HEK293 (cell line): ENCODE measurements at regions not wholly inside any gene's neighbourhood (a gene's known extent, or its start where the extent isn't known, plus 50 kb on each side); places are given as distances from the start of the nearest gene placed in this dataset.

Source experiments
- CTCF ChIP-seq: fragments of 450-650 bp; formaldehyde crosslinking; IDR thresholded peaks from 2 replicates; pipeline ENCODE4 v1.5.1; 2016; ENCODE audit warnings: missing biosample characterization, missing genetic modification characterization
- HIC1 ChIP-seq: fragments of 450-650 bp; formaldehyde crosslinking; IDR thresholded peaks from 2 replicates; pipeline ENCODE4 v1.5.1; 2016; ENCODE audit warnings: missing biosample characterization, missing genetic modification characterization
- YY1 ChIP-seq: fragments of 450-650 bp; formaldehyde crosslinking; IDR thresholded peaks from 2 replicates; pipeline ENCODE4 v1.5.1; 2018; ENCODE audit warnings: missing biosample characterization, missing genetic modification characterization
- ZBTB11 ChIP-seq: fragments of 450-650 bp; formaldehyde crosslinking; conservative IDR thresholded peaks from 2 replicates; pipeline ENCODE4 v1.5.1; 2016; ENCODE audit warnings: low read depth, missing biosample characterization, missing genetic modification characterization
- ZNF24 ChIP-seq: fragments of 450-650 bp; formaldehyde crosslinking; IDR thresholded peaks from 2 replicates; pipeline ENCODE4 v1.5.1; 2016; ENCODE audit warnings: missing biosample characterization, missing genetic modification characterization
- ZNF274 ChIP-seq, 2 experiments: fragments of 200-500 bp in 1 of 2; fragments of 450-650 bp in 1 of 2; sonication (Bioruptor generic) in 1 of 2; formaldehyde crosslinking in 1 of 2; IDR thresholded peaks; 2 replicates each; pipeline versions ENCODE4 v1.5.1 to v1.6.1; 2014 to 2016; ENCODE audit warnings: borderline replicate concordance in 1 of 2, inconsistent platforms in 1 of 2, low read length in 1 of 2, missing biosample characterization in 1 of 2, missing genetic modification characterization in 1 of 2
- ZNF837 ChIP-seq: fragments of 450-650 bp; formaldehyde crosslinking; IDR thresholded peaks from 2 replicates; pipeline ENCODE4 v1.5.1; 2016; ENCODE audit warnings: missing biosample characterization, missing genetic modification characterization
- ZSCAN5A ChIP-seq: fragments of 450-650 bp; formaldehyde crosslinking; IDR thresholded peaks from 2 replicates; pipeline ENCODE4 v1.5.1; 2016; ENCODE audit warnings: missing biosample characterization, missing genetic modification characterization
- TF ChIP-seq, protein P1 (sequence below): fragments of 450-650 bp; formaldehyde crosslinking; IDR thresholded peaks from 2 replicates; pipeline ENCODE4 v1.5.1; 2016; ENCODE audit warnings: missing biosample characterization, missing genetic modification characterization, low read depth

- TF ChIP-seq ZBTB11 (tag by site-specific recombination) (no peak), ZSCAN5A (tag by site-specific recombination) (no peak), HIC1 (tag by site-specific recombination) (no peak), ZNF274 (IDR thresholded peaks at IDR 0.05; ENCODE audit: low read length) (no peak), ZNF274 (tag by site-specific recombination; IDR thresholded peaks at IDR 0.05; ENCODE audit: borderline replicate concordance) (no peak), CTCF (tag by site-specific recombination) (no peak), YY1 (tag by site-specific recombination) (no peak), ZNF837 (tag by site-specific recombination) (no peak), ZNF24 (tag by site-specific recombination) (no peak)
- TF ChIP-seq, protein P1, sequence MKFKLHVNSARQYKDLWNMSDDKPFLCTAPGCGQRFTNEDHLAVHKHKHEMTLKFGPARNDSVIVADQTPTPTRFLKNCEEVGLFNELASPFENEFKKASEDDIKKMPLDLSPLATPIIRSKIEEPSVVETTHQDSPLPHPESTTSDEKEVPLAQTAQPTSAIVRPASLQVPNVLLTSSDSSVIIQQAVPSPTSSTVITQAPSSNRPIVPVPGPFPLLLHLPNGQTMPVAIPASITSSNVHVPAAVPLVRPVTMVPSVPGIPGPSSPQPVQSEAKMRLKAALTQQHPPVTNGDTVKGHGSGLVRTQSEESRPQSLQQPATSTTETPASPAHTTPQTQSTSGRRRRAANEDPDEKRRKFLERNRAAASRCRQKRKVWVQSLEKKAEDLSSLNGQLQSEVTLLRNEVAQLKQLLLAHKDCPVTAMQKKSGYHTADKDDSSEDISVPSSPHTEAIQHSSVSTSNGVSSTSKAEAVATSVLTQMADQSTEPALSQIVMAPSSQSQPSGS, result no peak
These were observed 461.7 kb downstream of the RAPGEF2 start for GRCh38 chr4:159564615-159565014.
